HL-60 (cell line): ENCODE measurements at regions not wholly inside any gene's neighbourhood (a gene's known extent, or its start where the extent isn't known, plus 50 kb on each side); places are given as distances from the start of the nearest gene placed in this dataset.

Experiments
- GABPA ChIP-seq: IDR thresholded peaks from 2 replicates; pipeline ENCODE4 v1.6.1; 2012; ENCODE audit warnings: low read depth
- POLR2AphosphoS5 ChIP-seq: IDR thresholded peaks from 2 replicates; pipeline ENCODE4 v1.6.1; 2012; ENCODE audit warnings: low read depth
- SPI1 ChIP-seq: IDR thresholded peaks from 2 replicates; pipeline ENCODE4 v1.6.1; 2012; ENCODE audit warnings: low read depth, mild to moderate bottlenecking, borderline replicate concordance
- TF ChIP-seq, protein P1 (sequence below): IDR thresholded peaks from one replicate; pipeline ENCODE4 v1.5.1; 2011; ENCODE audit warnings: low read length, control low read depth, inconsistent platforms; ENCODE audit not compliant: insufficient read depth
- TF ChIP-seq, protein P2 (sequence below): IDR thresholded peaks from 2 replicates; pipeline ENCODE4 v1.6.1; 2012; ENCODE audit warnings: low read depth; ENCODE audit not compliant: insufficient replicate concordance

DNA sequence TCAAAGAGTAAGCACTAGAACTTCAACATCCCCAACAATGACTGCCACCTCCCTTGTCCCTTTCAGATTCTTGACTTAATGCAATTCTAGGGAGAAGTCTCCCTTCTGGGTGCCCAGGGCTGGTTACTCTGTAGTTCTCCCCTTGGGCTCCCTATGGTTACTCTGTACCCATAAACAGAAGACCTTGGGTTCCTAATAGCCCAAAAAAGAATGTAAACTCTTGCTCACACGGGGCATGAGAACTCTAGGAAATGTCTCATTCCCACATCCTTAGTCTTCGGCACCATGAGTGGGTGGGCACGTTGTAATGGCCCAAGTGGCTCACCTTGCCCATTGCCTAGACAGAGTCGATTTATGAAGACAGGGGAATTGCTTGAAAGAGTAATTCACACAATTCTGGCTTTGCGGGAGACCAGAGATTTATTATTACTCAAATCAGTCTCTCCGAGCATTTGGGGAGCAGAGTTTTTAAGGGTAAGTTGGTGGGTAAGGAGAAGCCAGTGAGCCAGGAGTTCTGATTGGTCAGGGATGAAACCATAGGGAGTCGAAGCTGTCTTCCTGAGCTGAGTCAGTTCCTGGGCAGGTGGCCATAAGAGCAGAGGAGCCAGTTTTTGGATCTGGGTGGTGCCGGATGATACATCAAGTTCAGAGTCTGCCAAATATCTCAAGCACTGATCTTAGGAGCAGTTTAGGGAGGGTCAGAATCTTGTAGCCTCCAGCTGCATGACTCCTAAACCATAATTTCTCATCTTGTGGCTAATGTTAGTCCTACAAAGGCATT, 61.2 kb upstream of the SIRPG start:
- TF ChIP-seq, protein P1, sequence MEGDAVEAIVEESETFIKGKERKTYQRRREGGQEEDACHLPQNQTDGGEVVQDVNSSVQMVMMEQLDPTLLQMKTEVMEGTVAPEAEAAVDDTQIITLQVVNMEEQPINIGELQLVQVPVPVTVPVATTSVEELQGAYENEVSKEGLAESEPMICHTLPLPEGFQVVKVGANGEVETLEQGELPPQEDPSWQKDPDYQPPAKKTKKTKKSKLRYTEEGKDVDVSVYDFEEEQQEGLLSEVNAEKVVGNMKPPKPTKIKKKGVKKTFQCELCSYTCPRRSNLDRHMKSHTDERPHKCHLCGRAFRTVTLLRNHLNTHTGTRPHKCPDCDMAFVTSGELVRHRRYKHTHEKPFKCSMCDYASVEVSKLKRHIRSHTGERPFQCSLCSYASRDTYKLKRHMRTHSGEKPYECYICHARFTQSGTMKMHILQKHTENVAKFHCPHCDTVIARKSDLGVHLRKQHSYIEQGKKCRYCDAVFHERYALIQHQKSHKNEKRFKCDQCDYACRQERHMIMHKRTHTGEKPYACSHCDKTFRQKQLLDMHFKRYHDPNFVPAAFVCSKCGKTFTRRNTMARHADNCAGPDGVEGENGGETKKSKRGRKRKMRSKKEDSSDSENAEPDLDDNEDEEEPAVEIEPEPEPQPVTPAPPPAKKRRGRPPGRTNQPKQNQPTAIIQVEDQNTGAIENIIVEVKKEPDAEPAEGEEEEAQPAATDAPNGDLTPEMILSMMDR: no peak
- TF ChIP-seq GABPA: no peak
- TF ChIP-seq POLR2AphosphoS5: no peak
- TF ChIP-seq, protein P2, sequence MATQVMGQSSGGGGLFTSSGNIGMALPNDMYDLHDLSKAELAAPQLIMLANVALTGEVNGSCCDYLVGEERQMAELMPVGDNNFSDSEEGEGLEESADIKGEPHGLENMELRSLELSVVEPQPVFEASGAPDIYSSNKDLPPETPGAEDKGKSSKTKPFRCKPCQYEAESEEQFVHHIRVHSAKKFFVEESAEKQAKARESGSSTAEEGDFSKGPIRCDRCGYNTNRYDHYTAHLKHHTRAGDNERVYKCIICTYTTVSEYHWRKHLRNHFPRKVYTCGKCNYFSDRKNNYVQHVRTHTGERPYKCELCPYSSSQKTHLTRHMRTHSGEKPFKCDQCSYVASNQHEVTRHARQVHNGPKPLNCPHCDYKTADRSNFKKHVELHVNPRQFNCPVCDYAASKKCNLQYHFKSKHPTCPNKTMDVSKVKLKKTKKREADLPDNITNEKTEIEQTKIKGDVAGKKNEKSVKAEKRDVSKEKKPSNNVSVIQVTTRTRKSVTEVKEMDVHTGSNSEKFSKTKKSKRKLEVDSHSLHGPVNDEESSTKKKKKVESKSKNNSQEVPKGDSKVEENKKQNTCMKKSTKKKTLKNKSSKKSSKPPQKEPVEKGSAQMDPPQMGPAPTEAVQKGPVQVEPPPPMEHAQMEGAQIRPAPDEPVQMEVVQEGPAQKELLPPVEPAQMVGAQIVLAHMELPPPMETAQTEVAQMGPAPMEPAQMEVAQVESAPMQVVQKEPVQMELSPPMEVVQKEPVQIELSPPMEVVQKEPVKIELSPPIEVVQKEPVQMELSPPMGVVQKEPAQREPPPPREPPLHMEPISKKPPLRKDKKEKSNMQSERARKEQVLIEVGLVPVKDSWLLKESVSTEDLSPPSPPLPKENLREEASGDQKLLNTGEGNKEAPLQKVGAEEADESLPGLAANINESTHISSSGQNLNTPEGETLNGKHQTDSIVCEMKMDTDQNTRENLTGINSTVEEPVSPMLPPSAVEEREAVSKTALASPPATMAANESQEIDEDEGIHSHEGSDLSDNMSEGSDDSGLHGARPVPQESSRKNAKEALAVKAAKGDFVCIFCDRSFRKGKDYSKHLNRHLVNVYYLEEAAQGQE: no peak
- TF ChIP-seq SPI1: no peak
